ENCODE measurements at regions not wholly inside any gene's neighbourhood (a gene's known extent, or its start where the extent isn't known, plus 50 kb on each side); places are given as distances from the start of the nearest gene placed in this dataset.

GRCh38 chr9:72431036-72431435 lies 66.0 kb upstream of the ZFAND5 start:
- no peaks in the 10 kb centered on the region for H3K9me3 Mint-ChIP-seq
- POLR2A ChIA-PET: no interaction called here

GRCh38 chr9:72428329-72428728 lies 63.3 kb upstream of the ZFAND5 start:
- H3K9me3 ChIP-seq (ENCODE audit: control insufficient read depth in 1 of 2, insufficient read depth in 1 of 2, low read length in 2 of 2): no peaks in the 10 kb centered on the region
- H3K9me3 Mint-ChIP-seq: no peaks in the 10 kb centered on the region
- H3K27me3 ChIP-seq (ENCODE audit: control insufficient read depth in 1 of 2, insufficient read depth in 2 of 2, low read length in 2 of 2): no peaks in the 10 kb centered on the region
- no peak overlapping the region for H3K4me3 Mint-ChIP-seq
- H3K27me3 Mint-ChIP-seq: no peaks in the 10 kb centered on the region
- intact Hi-C loops (cut with DNase I, micrococcal nuclease): loop anchor here in 1 of 2 experiments (10.0 kb wide), 1 partner anchor 46 kb away; no protein-coding TSS in a partner anchor
- H3K4me1 Mint-ChIP-seq (ENCODE audit: low read depth): no peaks in the 10 kb centered on the region
- H3K27ac Mint-ChIP-seq: no peak overlapping the region
- H3K27ac ChIP-seq (ENCODE audit: low read depth in 1 of 2, low read length in 2 of 2): no peak overlapping the region
- H3K4me3 ChIP-seq (ENCODE audit: low read length): no peak overlapping the region
- DNase-seq: no peak
- ChIA-PET CTCF (no interaction called here), POLR2A (no interaction called here)
- no peaks in the 10 kb centered on the region for H3K36me3 ChIP-seq (ENCODE audit: insufficient read depth, low read length)
- H3K4me1 ChIP-seq (ENCODE audit: insufficient read depth, low read length): no peaks in the 10 kb centered on the region
- ATAC-seq (ENCODE audit: poor library complexity): no peak
- H3K36me3 Mint-ChIP-seq (ENCODE audit: low read depth): no peaks in the 10 kb centered on the region
- no peak for TF ChIP-seq CTCF (IDR thresholded peaks at IDR 0.05)

More at GRCh38 chr9:72431036-72431435, 66.0 kb upstream of the ZFAND5 start:
- no peaks in the 10 kb centered on the region for H3K27me3 ChIP-seq (ENCODE audit: control insufficient read depth in 1 of 2, insufficient read depth in 2 of 2, low read length in 2 of 2)
- no peaks in the 10 kb centered on the region for H3K36me3 Mint-ChIP-seq (ENCODE audit: low read depth)
- H3K27ac Mint-ChIP-seq: no peak overlapping the region
- H3K36me3 ChIP-seq (ENCODE audit: insufficient read depth, low read length): no peaks in the 10 kb centered on the region
- DNase-seq: no peak
- H3K27ac ChIP-seq (ENCODE audit: low read depth in 1 of 2, low read length in 2 of 2): no peak overlapping the region
- H3K4me1 Mint-ChIP-seq (ENCODE audit: low read depth): no peaks in the 10 kb centered on the region
- H3K9me3 ChIP-seq (ENCODE audit: control insufficient read depth in 1 of 2, insufficient read depth in 1 of 2, low read length in 2 of 2): no peaks in the 10 kb centered on the region
- no peak for TF ChIP-seq CTCF (IDR thresholded peaks at IDR 0.05)
- H3K27me3 Mint-ChIP-seq: no peaks in the 10 kb centered on the region
- no peak for ATAC-seq (ENCODE audit: poor library complexity)
- intact Hi-C loops (cut with DNase I, micrococcal nuclease): no loop called here
- no peak overlapping the region for H3K4me3 ChIP-seq (ENCODE audit: low read length)
- H3K4me3 Mint-ChIP-seq: no peak overlapping the region
- CTCF ChIA-PET: no interaction called here
- H3K4me1 ChIP-seq (ENCODE audit: insufficient read depth, low read length): no peaks in the 10 kb centered on the region

- ATAC-seq (ENCODE audit: poor library complexity): no peak
- Histone ChIP-seq H3K36me3 (ENCODE audit: insufficient read depth, low read length) (no peaks in the 10 kb centered on the region), H3K27ac (ENCODE audit: low read depth in 1 of 2, low read length in 2 of 2) (no peak overlapping the region), H3K9me3 (ENCODE audit: control insufficient read depth in 1 of 2, insufficient read depth in 1 of 2, low read length in 2 of 2) (no peaks in the 10 kb centered on the region), H3K4me3 (ENCODE audit: low read length) (no peak overlapping the region), H3K4me1 (ENCODE audit: insufficient read depth, low read length) (no peaks in the 10 kb centered on the region), H3K27me3 (ENCODE audit: control insufficient read depth in 1 of 2, insufficient read depth in 2 of 2, low read length in 2 of 2) (no peaks in the 10 kb centered on the region)
- no peak overlapping the region for H3K4me3 Mint-ChIP-seq
- H3K9me3 Mint-ChIP-seq: no peaks in the 10 kb centered on the region
- ChIA-PET POLR2A (no interaction called here), CTCF (no interaction called here)
- H3K27ac Mint-ChIP-seq: no peak overlapping the region
- H3K4me1 Mint-ChIP-seq (ENCODE audit: low read depth): no peaks in the 10 kb centered on the region
- DNase-seq: no peak
- no peak for TF ChIP-seq CTCF (IDR thresholded peaks at IDR 0.05)
- H3K36me3 Mint-ChIP-seq (ENCODE audit: low read depth): no peaks in the 10 kb centered on the region
- no peaks in the 10 kb centered on the region for H3K27me3 Mint-ChIP-seq
- intact Hi-C loops (cut with DNase I, micrococcal nuclease): loop anchor here in 1 of 2 experiments (10.0 kb wide), 1 partner anchor 47 kb away; no protein-coding TSS in a partner anchor
Measured at GRCh38 chr9:72427801-72428200, 62.8 kb upstream of the ZFAND5 start.
